Esophagus muscularis mucosa (tissue), 3 donors: ENCODE measurements at regions not wholly inside any gene's neighbourhood (a gene's known extent, or its start where the extent isn't known, plus 50 kb on each side); places are given as distances from the start of the nearest gene placed in this dataset.
"Not testable (repeated sequence)": the region's sequence is repeated elsewhere in the genome, so short reads cannot be mapped to it uniquely, and the experiment has no call there.

Experiments used
- POLR2A ChIP-seq: fragments of 450-650 bp; IDR thresholded peaks from one replicate; pipeline ENCODE4 v1.6.1; 2017; ENCODE audit warnings: antibody characterized with exemption, moderate library complexity, mild to moderate bottlenecking, low read depth
- POLR2AphosphoS5 ChIP-seq, 2 donors: sonication (generic); formaldehyde crosslinking; IDR thresholded peaks; one replicate each; pipeline ENCODE4 v1.6.1; 2017; ENCODE audit warnings: antibody characterized with exemption in 2 of 2
- TF ChIP-seq, protein P1 (sequence below), 3 experiments: fragments of 200-600 bp in 2 of 3; fragments of 450-650 bp in 1 of 3; sonication (generic) in 2 of 3; IDR thresholded peaks; one replicate each; pipeline ENCODE4 v1.5.1; 2017 to 2019; ENCODE audit warnings: antibody characterized with exemption in 3 of 3, mild to moderate bottlenecking in 2 of 3, moderate library complexity in 1 of 3

DNA sequence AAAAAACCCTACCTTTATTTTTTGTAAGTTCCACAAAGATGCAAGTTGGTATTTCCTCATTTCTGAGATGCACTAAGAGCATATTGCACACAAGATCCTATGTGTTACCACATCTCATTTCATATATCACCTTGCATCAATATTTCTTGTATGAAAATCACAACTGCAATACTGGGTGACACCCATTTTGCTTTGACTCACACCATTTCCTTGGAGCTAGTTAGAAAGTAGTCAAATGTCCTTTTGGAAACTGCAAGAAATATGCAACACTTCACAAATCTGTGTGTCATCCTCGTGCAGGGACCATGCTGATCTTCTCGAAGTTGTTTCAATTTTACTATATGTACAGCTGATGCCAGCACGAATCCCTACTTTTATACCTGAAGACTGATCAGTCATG lies 94.6 kb upstream of the ACBD5 start:
- TF ChIP-seq POLR2A; POLR2AphosphoS5 (IDR thresholded peaks at IDR 0.05): not testable (repeated sequence)
- TF ChIP-seq, protein P1, sequence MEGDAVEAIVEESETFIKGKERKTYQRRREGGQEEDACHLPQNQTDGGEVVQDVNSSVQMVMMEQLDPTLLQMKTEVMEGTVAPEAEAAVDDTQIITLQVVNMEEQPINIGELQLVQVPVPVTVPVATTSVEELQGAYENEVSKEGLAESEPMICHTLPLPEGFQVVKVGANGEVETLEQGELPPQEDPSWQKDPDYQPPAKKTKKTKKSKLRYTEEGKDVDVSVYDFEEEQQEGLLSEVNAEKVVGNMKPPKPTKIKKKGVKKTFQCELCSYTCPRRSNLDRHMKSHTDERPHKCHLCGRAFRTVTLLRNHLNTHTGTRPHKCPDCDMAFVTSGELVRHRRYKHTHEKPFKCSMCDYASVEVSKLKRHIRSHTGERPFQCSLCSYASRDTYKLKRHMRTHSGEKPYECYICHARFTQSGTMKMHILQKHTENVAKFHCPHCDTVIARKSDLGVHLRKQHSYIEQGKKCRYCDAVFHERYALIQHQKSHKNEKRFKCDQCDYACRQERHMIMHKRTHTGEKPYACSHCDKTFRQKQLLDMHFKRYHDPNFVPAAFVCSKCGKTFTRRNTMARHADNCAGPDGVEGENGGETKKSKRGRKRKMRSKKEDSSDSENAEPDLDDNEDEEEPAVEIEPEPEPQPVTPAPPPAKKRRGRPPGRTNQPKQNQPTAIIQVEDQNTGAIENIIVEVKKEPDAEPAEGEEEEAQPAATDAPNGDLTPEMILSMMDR (IDR thresholded peaks at IDR 0.05) = not testable (repeated sequence)
